Astrocyte (in vitro differentiated cells and primary cell): ENCODE measurements at regions not wholly inside any gene's neighbourhood (a gene's known extent, or its start where the extent isn't known, plus 50 kb on each side); places are given as distances from the start of the nearest gene placed in this dataset.

ENCODE experiments used
- DNase-seq: peaks from one replicate; pipeline ENCODE4 v3.0.0-alpha.2; 2010; ENCODE audit warnings: low read depth
- FAIRE-seq: peaks from 2 replicates; lab custom pipeline; 2011; peaks lifted over from hg19 to GRCh38; lab: Jason Lieb, UNC
- H2AFZ ChIP-seq: 2 replicates; pipeline ENCODE4 v1.6.0; 2012; ENCODE audit warnings: low read depth, low read length, inconsistent platforms
- H3K27ac ChIP-seq: 2 replicates; pipeline ENCODE4 v1.5.1; 2011; ENCODE audit warnings: low read depth, low read length, inconsistent platforms
- H3K27me3 ChIP-seq: 2 replicates; pipeline ENCODE4 v1.6.0; 2011; ENCODE audit warnings: low read length, inconsistent platforms; ENCODE audit not compliant: insufficient read depth
- H3K36me3 ChIP-seq: 2 replicates; pipeline ENCODE4 v1.5.1; 2011; ENCODE audit warnings: low read length, inconsistent platforms; ENCODE audit not compliant: insufficient read depth
- H3K4me1 ChIP-seq: 2 replicates; pipeline ENCODE4 v1.5.1; 2011; ENCODE audit warnings: low read length, inconsistent platforms; ENCODE audit not compliant: insufficient read depth
- H3K4me2 ChIP-seq: 2 replicates; pipeline ENCODE4 v1.6.0; 2012; ENCODE audit warnings: low read length, inconsistent platforms
- H3K4me3 ChIP-seq: 2 replicates; pipeline ENCODE4 v1.5.1; 2011; ENCODE audit warnings: low read depth, mild to moderate bottlenecking, low read length, inconsistent platforms; ENCODE audit not compliant: insufficient read depth
- H3K79me2 ChIP-seq: 2 replicates; pipeline ENCODE4 v1.6.0; 2012; ENCODE audit warnings: mild to moderate bottlenecking, low read length, inconsistent platforms; ENCODE audit not compliant: insufficient read depth
- H3K9ac ChIP-seq: 2 replicates; pipeline ENCODE4 v1.6.0; 2012; ENCODE audit warnings: mild to moderate bottlenecking, low read length, inconsistent platforms
- H3K9me3 ChIP-seq: 2 replicates; pipeline ENCODE4 v1.5.1; 2012; ENCODE audit warnings: low read depth, mild to moderate bottlenecking, low read length, inconsistent platforms; ENCODE audit not compliant: insufficient read depth
- H4K20me1 ChIP-seq: 2 replicates; pipeline ENCODE4 v1.6.0; 2012; ENCODE audit warnings: low read length, inconsistent platforms; ENCODE audit not compliant: insufficient read depth
- H3K27ac Mint-ChIP-seq: one replicate; pipeline ENCODE4 v1.8.0; 2021; ENCODE audit warnings: mild to moderate bottlenecking, mixed read lengths; ENCODE audit not compliant: unreplicated experiment
- H3K27me3 Mint-ChIP-seq: one replicate; pipeline ENCODE4 v1.8.0; 2021; ENCODE audit warnings: low read depth, mixed read lengths; ENCODE audit not compliant: unreplicated experiment
- H3K36me3 Mint-ChIP-seq: one replicate; pipeline ENCODE4 v1.8.0; 2021; ENCODE audit warnings: low read depth, mixed read lengths; ENCODE audit not compliant: unreplicated experiment
- H3K4me1 Mint-ChIP-seq: one replicate; pipeline ENCODE4 v1.8.0; 2021; ENCODE audit warnings: low read depth, mixed read lengths; ENCODE audit not compliant: unreplicated experiment
- H3K4me3 Mint-ChIP-seq: one replicate; pipeline ENCODE4 v1.8.0; 2021; ENCODE audit warnings: mild to moderate bottlenecking, moderate library complexity, mixed read lengths; ENCODE audit not compliant: unreplicated experiment
- H3K9me3 Mint-ChIP-seq: one replicate; pipeline ENCODE4 v1.8.0; 2021; ENCODE audit warnings: mild to moderate bottlenecking, mixed read lengths; ENCODE audit not compliant: unreplicated experiment
- EZH2 ChIP-seq: IDR thresholded peaks from 2 replicates; pipeline ENCODE4 v1.6.1; 2012; ENCODE audit warnings: mild to moderate bottlenecking, low read length, inconsistent platforms; ENCODE audit not compliant: insufficient read depth
- TF ChIP-seq, protein P1 (sequence below): IDR thresholded peaks from 2 replicates; pipeline ENCODE4 v1.5.1; 2011; ENCODE audit warnings: low read depth, mild to moderate bottlenecking, inconsistent platforms, low read length, moderate library complexity; ENCODE audit not compliant: insufficient read depth

DNA sequence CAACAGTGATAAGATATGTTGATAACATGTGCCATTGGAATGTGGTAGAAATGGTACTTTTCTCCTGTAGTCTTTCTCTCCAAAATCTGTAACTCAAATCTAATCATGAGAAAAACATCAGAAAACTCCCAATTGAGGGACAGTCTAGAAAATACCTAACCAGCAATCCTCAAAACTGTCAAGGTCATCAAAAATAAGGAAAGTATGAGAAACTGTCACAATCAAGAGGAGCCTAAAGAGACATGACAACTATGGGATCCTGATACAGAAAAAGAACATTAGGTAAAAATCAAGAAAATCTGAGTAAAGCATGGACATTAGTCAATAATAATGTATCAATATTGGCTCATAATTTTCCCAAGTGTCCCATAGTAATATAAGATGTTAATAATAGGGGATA is 124.5 kb upstream of the PPP1R2C start:
- no peak for FAIRE-seq

DNA sequence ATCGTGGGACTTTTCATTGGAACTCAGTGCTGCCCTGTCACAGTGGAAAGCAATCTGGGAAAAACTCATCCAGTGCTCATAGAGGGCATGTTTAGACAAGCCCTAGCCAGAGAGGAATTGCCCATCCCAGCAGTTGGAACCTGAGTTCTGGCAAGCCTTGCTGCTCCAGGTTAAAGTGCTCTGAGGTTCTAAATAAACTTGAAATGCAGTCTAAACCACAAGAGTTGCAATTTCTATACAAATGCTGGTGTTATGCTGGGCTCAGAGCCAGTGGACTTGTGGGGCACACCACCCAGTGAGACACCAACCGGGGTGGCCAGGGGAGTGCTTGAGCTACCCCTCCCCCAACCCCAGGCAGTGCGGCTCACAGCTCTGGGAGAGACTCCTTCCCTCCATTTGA is 142.8 kb upstream of the PPP1R2C start:
- H3K27ac Mint-ChIP-seq, result no peak overlapping the region
- H3K4me1 Mint-ChIP-seq, result no peaks in the 10 kb centered on the region
- no peak for TF ChIP-seq EZH2
- TF ChIP-seq, protein P1, sequence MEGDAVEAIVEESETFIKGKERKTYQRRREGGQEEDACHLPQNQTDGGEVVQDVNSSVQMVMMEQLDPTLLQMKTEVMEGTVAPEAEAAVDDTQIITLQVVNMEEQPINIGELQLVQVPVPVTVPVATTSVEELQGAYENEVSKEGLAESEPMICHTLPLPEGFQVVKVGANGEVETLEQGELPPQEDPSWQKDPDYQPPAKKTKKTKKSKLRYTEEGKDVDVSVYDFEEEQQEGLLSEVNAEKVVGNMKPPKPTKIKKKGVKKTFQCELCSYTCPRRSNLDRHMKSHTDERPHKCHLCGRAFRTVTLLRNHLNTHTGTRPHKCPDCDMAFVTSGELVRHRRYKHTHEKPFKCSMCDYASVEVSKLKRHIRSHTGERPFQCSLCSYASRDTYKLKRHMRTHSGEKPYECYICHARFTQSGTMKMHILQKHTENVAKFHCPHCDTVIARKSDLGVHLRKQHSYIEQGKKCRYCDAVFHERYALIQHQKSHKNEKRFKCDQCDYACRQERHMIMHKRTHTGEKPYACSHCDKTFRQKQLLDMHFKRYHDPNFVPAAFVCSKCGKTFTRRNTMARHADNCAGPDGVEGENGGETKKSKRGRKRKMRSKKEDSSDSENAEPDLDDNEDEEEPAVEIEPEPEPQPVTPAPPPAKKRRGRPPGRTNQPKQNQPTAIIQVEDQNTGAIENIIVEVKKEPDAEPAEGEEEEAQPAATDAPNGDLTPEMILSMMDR, result no peak

More for the DNA sequence above, 124.5 kb upstream of the PPP1R2C start:
- Mint-ChIP-seq H3K27ac (no peak overlapping the region), H3K4me1 (peaks cover 15% of the 10 kb centered on the region), H3K27me3 (no peaks in the 10 kb centered on the region), H3K9me3 (no peaks in the 10 kb centered on the region), H3K36me3 (no peaks in the 10 kb centered on the region), H3K4me3 (no peak overlapping the region)
- Histone ChIP-seq H3K79me2 (no peaks in the 10 kb centered on the region), H4K20me1 (no peaks in the 10 kb centered on the region), H3K27me3 (no peaks in the 10 kb centered on the region), H3K4me3 (no peak overlapping the region), H3K4me1 (no peaks in the 10 kb centered on the region), H2AFZ (no peak overlapping the region), H3K36me3 (no peaks in the 10 kb centered on the region), H3K27ac (no peak overlapping the region), H3K9me3 (no peaks in the 10 kb centered on the region), H3K9ac (no peak overlapping the region), H3K4me2 (no peak overlapping the region)
- TF ChIP-seq EZH2, result no peak
- TF ChIP-seq, protein P1, result no peak
- DNase-seq, result no peak

DNA sequence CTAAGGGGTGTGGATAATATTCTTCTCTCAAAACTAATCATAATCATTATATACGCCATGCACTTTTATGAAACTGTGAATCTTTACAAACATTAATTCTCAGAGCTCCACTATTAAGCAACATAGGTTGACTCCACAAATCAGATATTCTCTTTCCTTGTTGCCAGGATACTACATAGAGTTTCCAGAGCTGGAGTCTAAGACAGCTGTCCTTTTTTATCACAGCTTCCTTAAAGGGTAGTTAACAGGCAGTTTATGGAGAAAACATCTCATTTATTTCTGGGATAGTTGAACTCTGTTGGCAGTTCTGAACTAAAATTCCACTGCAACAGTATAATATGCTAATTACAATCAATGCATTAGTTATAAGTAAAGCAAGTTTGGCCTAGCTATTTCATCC is 152.1 kb upstream of the PPP1R2C start:
- FAIRE-seq, result no peak
- no peak overlapping the region for H3K27ac ChIP-seq
- no peaks in the 10 kb centered on the region for H3K9me3 ChIP-seq
- no peak overlapping the region for H3K4me3 ChIP-seq
- no peak overlapping the region for H2AFZ ChIP-seq
- no peak for DNase-seq
- no peaks in the 10 kb centered on the region for H3K4me1 ChIP-seq
- no peak overlapping the region for H3K9ac ChIP-seq
- no peaks in the 10 kb centered on the region for H3K36me3 Mint-ChIP-seq
- no peak for TF ChIP-seq EZH2
- no peak overlapping the region for H3K27ac Mint-ChIP-seq
- no peak overlapping the region for H3K4me2 ChIP-seq
- peaks cover 5% of the 10 kb centered on the region for H3K4me1 Mint-ChIP-seq
- H3K27me3 ChIP-seq, result no peaks in the 10 kb centered on the region
- no peaks in the 10 kb centered on the region for H4K20me1 ChIP-seq
- no peak overlapping the region for H3K4me3 Mint-ChIP-seq
- no peaks in the 10 kb centered on the region for H3K79me2 ChIP-seq
- H3K27me3 Mint-ChIP-seq, result no peaks in the 10 kb centered on the region
- no peaks in the 10 kb centered on the region for H3K36me3 ChIP-seq
- H3K9me3 Mint-ChIP-seq, result no peaks in the 10 kb centered on the region

More for the DNA sequence above, 142.8 kb upstream of the PPP1R2C start:
- H3K36me3 ChIP-seq, result no peaks in the 10 kb centered on the region
- Mint-ChIP-seq H3K36me3 (no peaks in the 10 kb centered on the region), H3K9me3 (peaks cover 4% of the 10 kb centered on the region), H3K27me3 (no peaks in the 10 kb centered on the region), H3K4me3 (no peak overlapping the region)
- H3K4me1 ChIP-seq, result no peaks in the 10 kb centered on the region
- no peaks in the 10 kb centered on the region for H3K9me3 ChIP-seq
- no peak overlapping the region for H3K27ac ChIP-seq
- no peak overlapping the region for H3K9ac ChIP-seq
- H3K4me3 ChIP-seq, result no peak overlapping the region
- H2AFZ ChIP-seq, result no peak overlapping the region
- no peak for FAIRE-seq
- H3K79me2 ChIP-seq, result no peaks in the 10 kb centered on the region
- no peak overlapping the region for H3K4me2 ChIP-seq
- no peak for DNase-seq
- no peaks in the 10 kb centered on the region for H4K20me1 ChIP-seq
- no peaks in the 10 kb centered on the region for H3K27me3 ChIP-seq
